NCI-H2196 treated with DMSO at 0.1 percent for 48 hours (cell line): ENCODE measurements at regions not wholly inside any gene's neighbourhood (a gene's known extent, or its start where the extent isn't known, plus 50 kb on each side); places are given as distances from the start of the nearest gene placed in this dataset.
"Not testable (repeated sequence)": the region's sequence is repeated elsewhere in the genome, so short reads cannot be mapped to it uniquely, and the experiment has no call there.

Experiments
- DNase-seq: peaks from one replicate; lab custom pipeline; 2025; ENCODE audit not compliant: unreplicated experiment; lab: John Stamatoyannopoulos, UW

DNA sequence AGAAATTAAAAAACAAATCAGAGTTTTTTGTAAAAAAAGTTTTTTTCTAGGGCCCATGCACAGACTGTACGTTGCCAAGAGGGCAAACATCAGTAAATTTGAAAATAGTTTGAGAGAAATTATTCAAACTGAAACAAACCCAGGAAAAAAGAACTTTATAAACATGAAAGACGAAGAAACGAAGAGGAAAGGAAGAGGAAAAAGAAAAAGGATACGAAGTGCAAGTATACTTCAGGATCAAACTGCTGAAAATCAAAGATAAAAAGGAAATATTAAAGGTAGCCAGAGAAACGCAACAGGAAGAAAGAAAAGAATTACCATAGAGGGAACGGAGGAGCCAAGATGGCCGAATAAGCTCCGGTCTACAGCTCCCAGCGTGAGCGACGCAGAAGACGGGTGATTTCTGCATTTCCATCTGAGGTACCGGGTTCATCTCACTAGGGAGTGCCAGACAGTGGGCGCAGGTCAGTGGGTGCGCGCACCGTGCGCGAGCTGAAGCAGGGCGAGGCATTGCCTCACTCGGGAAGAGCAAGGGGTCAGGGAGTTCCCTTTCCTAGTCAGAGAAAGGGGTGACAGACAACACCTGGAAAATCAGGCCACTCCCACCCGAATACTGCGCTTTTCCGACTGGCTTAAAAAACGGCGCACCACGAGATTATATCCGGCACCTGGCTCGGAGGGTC, 94.4 kb upstream of the GAS1 start:
- DNase-seq: not testable (repeated sequence)

DNA sequence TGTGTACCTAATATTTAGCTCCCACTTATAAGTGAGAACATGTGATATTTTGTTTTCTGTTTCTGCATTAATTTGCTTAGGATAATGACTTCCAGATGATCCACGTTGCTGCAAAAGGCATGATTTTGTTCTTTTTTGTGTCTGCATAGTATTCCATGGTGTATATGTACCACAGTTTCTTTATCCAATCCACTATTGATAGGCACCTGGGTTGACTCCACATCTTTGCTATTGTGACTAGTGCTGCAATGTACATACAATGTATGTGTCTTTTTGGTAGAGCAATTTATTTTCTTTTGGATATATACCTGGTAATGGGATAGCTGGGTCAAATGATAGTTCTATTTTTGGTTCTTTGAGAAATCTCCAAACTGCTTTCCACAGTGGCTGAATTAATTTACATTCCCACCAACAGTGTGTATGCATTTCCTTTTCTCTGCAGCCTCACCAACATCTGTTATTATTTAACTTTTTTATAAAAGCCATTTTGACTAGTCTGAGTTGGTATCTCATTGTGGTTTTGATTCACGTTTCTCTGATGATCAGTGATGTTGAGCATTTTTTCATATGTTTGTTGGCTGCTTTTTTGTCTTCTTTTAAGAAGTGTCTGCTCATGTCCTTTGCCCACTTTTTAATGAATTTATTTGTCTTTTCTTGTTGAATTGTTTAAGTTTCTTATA, 102.8 kb upstream of the GAS1 start:
- not testable (repeated sequence) for DNase-seq

DNA sequence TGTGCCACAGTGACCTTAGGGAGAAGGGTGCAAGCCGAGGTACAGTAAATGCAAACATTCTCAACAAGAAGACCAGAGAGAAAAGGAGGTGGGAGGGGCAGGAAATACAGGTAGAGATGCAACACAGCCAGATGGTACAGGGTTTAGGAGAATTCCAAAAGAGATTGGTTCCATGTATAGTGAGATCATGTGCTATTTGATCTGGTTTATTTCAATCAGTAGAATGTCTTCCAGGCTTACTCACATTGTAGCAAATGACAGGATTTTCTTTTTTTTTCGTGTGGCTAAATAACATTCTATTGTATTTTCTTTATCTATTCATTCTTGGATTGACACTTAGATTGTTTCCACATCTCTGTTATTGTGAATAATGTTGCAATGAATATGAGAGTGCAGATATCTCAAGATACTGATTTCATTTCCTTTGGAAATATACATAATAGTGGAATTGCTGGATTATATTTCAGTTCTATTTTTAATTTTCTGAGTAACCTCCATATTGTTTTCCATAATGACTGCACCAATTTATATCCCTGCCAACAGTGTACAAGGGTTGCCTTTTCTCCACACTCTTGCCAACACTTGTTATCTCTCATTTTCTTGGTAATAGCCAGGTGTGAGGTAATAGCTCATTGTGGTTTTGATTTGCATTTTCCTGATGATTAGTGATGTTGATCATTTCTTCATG, 107.8 kb upstream of the GAS1 start:
- DNase-seq: no peak

DNA sequence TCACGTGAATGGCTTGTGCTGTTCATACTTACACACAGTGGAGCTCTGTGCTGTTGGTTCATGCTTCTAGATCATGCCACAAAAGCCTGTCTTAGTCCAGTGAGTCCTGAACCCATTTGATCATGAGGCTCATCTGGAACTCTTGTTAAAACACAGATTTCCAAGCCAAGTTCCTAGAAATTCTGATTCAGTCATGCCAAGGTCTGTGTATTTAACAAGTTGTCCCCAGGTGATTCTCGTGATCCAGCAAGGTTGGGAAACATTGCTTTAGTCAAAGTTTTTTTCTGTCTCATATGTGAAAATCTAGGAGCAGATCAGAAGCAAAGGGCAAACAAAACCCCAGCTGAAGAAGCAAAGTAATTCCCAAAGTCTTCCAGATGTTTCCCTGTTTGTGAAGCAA, 112.5 kb upstream of the GAS1 start:
- no peak for DNase-seq

DNA sequence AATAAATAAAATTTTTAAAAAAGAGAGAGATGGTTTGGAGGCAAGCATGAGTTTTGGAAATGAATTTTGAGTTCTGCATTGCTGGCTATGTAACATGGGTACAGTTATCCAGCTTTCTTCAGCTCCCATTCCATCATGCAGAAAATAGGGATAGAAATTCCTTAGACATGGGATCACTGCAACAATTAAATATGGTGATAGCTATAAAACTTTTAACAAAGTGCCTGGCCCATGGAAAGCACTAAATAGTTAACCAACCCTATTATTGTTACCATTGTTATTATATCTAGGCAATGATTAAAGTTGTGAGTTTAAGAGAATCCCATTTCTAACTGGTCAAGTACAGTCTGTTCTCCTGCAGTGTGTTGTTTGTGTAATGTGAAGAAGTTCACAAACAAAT, 115.4 kb upstream of the GAS1 start:
- no peak for DNase-seq

DNA sequence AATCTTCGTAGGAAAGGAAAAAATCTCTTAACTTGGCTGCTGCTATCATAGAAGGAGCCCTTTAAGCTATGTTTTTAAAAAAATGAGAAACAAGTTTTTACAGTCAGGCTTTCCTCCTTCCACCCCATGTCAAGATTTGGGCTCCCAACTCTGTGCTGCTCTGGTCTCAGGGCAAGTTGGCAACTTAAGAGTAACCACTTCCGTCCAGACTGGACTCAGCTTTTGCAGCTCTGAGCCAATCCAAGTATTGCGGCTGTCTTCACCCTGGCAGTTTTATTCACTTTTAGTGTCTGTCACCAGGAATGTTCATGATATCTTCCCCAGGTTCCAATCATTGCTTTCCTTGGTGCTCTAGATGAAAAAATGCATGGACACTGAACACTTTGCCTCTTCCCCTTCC, 115.9 kb upstream of the GAS1 start:
- no peak for DNase-seq

DNA sequence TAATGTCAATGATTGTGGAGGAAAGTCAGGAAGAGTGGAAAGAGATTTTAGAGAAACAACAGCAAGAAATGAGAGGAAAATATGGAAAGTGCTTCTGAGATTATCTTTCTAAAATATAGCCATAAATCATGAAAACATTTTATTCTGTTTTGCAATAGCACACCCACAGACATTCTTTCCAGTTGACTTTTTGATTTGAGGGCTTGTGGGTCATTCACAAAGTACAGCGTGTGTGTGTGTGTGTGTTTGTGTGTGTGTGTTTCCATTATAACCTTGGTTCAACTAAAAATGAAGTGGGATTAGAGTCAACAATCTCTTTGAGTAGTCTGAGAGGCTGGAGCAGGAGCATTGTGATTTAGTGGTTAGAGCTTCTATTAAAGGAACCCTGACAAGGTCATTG, 116.6 kb upstream of the GAS1 start:
- no peak for DNase-seq

DNA sequence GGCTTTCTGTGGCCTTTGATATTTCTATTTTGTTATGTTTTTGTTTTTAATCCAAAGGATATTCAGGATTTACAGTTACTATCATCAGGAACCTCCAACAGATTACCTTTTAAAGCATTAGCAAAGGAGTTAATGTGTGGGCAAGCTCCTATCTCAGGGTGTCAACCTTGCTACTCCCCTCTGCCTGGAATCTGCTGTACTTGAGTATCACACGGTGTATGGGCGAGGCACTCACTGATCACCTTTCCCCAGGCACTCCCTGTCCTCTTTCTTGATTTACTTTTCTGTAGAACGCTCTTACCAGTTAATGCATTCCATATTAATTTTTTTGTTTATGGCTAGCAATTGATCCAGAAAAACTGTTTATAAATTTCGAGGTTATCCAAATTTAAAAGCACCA, 117.0 kb upstream of the GAS1 start:
- no peak for DNase-seq

DNA sequence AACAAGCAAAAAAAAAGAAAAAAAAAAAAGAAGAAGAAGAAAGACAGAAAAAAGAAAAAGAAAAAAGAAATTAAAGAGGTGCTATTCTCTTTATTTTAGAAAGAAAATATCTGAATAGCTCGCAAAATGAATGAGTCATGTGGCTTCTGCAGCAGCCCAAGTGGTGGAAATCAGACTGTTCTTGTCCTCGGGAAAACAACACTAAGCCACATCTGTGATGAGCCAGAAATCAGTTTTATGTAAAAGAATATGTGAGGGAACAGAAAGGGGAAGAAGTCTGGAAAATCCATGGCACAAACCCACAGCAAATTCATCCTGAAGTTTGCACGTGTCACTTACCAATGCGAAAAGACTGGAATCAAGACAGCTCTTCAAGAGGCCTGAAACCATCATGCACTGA, 118.7 kb upstream of the GAS1 start:
- DNase-seq: no peak

DNA sequence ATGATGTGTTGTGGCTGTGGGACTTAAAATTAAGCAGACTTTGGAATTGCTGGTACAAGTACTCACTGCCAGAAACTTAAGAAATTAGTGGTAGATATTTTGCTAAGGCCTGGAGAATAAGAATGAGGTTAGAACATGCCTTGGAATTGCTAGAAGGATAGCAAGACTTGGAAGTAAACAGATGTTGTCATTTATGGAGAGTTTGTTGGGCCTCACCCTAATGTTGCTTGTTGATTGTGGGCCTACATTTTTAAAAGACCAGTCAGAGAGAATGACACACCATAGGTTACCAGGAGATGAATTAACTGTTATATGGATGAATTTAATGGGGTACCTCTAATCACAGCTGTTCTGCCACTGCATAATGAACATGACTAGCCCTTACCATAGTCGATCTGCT, 120.1 kb upstream of the GAS1 start:
- no peak for DNase-seq

DNA sequence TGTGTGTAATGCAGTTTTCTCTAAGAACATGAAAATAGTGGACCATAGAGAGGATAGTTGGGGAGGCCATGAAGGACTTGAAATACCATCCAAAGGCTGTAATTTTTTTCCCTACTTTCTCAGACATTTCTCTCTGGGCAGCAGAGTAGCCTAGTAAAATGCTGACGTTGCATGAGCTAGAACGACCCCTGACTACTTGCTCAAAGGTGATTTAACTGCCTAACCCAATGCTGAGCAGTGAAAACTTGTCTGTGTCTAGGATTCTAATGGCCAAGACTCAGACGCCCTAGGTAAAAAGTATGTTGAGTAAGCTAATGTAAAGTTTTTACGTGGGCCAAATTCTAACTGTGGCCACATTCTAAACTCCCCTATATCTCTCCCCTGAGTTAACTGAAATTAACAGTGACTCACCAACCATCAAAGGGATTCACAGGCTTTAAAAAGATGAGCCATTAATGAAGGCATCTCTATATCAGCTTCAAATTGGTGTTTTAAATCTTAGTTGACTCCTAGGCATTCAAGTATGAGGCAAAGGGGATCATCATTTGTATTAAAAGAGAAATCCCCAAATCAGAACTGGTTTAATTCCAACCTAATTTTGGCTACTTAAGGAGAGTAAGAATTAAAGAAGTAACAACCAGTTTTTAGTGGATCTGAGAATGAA, 121.0 kb upstream of the GAS1 start:
- no peak for DNase-seq

DNA sequence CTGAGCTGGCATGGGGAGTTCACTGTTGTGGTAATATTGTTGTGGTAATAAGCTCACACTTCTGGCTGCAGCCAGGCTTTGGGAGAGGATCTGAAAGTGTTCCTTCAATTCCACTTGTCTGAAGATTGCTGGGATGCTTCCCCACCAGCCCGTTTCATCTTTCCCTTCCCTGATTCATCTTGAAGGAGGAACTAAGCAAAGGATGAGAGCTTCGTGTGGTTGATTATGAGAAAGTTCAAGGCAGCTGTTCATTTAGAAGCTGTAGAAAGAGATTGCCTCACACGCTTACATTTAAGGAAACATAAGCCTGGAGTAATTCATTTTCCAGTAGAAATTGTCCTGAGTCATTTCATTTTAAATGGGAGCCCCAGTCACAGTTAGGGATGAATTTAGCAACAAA, 122.4 kb upstream of the GAS1 start:
- no peak for DNase-seq

DNA sequence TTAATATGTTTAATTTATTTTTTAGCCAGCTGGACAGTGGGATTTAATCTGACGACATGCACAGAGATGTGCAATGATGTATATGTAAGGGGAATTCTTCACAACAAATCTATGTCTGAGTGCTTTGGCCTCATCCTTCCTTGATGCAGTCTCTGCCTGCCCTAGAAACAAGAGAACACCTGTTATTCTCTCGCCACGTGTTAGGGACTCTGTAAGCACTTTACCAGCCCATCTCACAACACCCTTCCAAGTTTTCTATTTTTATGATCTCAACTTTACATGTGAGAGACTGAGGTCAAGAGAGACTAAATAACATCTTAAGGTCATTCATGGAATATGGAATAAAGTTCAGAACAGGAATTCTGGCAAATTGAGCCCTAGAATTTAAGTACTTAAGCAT, 123.0 kb upstream of the GAS1 start:
- no peak for DNase-seq

DNA sequence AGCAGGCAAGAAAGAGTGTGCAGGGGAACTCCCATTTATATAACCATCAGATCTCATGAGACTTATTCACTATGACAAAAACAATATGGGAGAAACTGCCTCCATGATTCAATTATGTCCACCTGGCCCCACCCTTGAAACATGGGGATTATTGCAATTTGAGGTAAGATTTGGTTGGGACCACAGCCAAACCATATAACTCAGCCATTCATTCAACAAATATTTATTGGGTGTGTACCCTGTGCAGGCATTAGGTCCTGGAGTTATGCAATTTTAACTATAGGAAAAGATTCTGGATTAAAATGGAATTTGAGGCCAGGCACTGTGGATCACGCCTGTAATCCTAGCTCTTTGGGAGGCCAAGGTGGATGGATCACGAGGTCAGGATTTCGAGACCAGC, 124.2 kb upstream of the GAS1 start:
- no peak for DNase-seq

DNA sequence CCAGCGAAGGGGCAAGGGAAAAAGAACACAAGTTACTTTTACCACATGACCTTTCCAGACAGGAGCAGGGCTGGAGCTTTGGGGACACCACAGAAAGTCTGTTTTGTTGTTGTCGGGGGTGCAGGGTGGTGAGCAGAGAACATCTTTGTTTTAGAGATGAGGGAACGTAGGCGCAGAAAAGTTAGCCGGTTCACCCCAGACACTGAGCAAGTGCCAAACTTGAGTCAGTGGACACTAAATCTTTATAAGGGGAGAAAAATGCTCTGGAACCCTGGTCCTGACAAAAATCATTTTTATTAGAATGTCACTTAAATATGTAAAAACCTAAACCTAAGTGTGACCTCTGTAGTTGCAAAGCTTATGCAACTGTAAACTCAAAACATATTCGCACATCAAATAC, 126.4 kb upstream of the GAS1 start:
- DNase-seq: no peak

DNA sequence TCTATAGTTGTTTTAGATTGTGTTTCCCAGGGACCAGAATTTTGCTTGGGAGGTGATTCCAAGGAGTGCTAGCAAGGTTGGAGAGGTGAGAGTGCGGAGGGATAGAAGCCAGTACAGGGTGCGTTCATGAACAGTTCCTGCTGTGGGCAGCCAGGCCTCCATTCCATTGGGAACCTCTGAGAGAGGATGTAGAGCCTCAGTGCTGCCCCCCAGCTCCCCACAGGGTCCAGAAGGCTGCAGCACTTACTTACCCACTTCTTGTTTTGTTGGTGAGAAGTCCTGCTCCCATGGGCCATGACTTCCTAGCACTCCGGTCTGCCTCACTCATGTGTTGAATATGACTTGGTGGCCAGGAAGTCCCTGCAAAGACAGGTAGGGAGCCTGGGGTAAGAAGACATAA, 128.2 kb upstream of the GAS1 start:
- no peak for DNase-seq

DNA sequence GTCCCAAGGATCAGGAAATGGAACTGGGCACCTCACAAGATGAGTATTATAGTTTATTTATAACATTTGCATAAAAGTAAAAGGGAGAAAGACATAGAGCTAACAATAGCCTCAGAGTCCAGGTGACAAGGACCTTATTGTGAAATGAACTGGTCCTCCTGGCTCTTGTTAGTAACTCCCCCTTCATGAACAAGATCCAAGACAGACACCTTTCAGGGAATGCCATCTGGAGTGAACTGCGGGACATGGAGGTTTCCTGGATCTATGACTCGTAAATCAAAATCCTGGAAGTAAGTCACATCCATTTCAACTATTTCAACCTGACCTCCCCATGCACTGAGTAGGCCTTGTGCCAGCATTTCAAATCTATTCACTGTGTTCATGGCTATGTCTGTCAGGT, 129.5 kb upstream of the GAS1 start:
- no peak for DNase-seq

DNA sequence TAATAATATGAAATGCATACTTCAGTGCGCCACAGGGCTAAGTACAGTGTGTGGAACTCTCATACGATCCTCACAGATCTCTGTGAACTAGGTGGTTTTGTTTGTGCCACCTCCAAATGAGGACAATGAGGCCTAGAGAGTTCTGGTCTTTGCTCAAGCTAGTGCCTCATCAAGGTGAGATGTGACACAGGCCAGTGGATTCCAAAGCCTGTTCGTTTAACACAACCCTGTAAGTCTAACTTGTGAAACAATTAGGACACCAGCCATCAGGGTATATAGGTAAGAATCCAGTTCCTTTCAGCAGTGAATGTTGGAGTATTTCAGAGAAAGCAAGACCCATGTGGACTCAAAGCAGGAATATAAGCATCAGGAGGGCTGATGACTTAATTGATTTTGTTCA, 130.7 kb upstream of the GAS1 start:
- DNase-seq: no peak

DNA sequence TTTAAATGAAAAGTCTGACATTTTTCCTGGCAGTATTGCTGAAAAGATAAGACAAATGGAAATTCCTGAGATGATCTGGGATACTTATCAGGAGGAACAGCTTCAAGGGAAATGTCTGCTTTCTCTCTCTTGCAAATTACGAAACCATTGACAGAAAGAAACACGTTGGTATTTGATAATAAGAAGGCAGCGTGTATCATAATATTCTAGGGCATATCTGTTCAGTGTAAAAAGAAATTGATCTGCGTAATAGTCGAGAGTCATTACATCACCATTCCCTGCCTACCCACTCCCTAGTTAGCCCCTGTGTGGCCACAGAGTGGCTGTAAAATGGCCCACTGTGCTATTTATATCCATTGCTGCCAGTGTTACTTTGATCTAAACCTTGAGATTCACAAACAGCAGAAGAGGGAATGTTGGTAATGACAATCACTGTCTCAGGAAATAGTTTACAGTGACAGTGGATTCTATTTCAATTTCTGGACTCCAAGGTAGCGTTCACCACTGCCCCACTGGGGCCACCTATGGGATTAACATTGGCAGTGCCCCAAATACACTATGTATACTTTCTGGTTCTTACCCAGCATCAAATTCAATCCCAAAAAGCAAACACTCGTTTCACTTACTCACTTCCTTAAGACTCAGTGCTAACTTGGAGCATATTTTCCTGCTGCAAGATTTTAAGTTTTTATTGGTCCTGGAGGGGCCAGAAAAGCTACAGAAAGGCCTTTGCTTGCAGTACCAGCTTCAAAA, 133.4 kb upstream of the GAS1 start:
- DNase-seq: no peak

DNA sequence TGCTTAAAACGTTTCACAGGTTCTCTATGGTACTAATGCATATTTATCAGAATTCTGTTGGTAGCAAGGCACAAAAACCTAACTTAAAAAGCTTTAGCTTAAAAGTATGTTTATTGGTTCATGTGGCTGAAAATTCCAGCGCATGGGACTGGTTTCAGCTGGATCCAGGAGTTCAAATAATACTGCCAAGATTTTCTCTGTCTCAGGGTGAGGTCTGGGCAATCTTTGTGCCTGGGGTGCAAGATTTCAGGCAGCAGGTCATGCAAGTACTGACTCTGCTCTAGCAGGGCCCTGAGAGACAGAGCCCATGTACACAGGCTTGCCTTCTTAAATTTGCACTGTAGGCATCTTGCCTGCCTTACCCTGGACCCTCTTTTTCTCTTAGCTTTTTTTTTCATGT, 134.2 kb upstream of the GAS1 start:
- DNase-seq: no peak

DNA sequence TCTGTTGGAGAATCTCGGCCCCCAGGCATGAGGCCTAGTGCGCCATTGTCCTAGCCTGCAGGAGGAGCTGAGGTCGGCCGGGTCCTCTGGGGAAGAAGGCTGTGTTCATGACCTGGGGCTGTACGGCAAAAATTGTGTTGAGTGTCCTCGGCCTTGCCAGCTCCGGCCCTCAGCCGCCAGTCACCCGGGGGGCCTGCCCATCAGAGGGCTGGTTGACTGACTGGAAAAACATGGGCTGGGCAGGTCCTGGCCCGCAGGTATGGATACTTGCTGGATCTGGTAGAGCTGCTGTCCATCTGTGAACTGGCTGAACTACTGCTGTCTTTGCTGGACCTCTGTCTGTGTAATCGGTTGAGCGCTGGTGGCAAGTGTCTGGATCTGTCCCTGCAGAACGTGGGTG, 136.7 kb upstream of the GAS1 start:
- DNase-seq: no peak
